GM21390 (cell line): ENCODE measurements at regions not wholly inside any gene's neighbourhood (a gene's known extent, or its start where the extent isn't known, plus 50 kb on each side); places are given as distances from the start of the nearest gene placed in this dataset.
"Not testable (repeated sequence)": the region's sequence is repeated elsewhere in the genome, so short reads cannot be mapped to it uniquely, and the experiment has no call there.

ENCODE experiments used
- ATAC-seq: cut with Tn5 transposase; IDR thresholded peaks from one replicate; pipeline ENCODE4 v1.9.1; 2021; ENCODE audit not compliant: unreplicated experiment

DNA sequence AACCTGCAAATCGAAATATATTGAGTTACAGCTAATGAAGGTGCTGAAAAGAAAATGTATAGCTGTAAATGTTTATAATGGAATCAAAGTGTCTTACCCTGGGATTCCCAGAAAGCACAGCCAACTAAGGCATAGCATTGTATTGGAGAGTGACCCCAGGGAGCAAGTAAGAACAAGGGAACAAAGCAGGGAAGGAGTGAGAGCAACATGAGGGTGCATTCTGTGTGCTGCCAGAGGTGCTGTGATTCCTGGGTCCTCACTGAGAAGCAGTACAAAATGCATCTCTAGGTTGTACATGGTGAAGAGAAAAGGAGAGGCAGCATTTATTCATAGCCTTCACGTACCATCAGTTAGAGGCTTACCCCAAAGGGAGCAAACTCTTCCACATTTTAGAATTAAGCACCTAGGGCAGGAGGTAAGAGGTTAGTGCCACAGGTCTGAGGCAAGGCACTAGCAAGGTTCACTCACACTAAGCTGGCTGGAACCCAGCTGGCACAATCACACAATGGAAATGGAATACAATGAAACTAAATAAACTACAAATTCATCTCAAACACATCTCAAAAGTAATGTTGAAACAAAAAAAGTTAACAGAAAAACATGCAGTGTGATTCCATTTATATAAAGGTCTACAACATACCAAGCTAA, 151.5 kb upstream of the C2CD4B start:
- no peak for ATAC-seq

DNA sequence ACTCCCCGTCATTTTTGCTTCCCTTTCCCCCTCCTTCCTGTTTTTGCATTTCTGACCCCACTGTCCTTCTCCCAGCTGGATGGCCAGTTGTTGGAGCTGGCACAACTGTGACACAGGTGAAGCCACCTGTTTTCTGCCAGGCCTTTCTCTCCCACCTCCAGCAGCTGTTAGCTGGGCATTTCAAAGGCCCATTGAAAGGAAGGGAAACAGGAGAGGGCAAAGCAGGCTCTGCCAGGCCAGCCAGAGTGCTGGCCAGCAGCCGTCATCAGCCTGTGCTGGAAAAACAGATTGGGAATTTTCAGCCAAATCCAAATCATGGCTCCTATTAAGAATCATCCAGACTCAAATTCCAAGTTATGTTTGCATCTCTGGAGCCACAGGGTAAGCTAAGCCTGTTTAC, 155.2 kb upstream of the C2CD4B start:
- no peak for ATAC-seq

DNA sequence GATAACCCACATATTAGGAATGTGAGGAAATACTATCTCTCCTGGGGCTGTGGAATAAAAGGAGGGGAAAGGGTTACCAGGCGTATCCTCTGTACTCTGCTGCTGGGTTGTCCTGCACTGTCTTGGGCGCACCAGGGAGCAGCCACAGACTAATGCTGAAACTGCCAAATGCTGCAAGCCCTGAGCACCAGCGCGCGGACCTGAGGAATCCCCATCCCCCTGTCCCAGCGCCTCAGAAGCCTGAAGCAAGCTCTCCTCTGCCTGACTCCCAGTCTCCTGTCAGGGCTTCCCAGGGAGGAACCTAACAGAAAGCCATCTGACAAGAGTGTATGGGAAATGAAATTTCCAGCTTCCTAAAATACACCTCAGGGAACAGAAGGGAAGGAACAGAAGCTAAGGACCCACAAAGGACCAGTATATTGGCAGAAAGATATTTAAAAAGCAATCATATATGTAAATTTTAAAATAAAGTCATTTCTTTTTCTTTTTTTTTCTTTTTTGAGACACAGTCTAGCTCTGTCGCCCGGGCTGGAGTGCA, 158.3 kb upstream of the C2CD4B start:
- no peak for ATAC-seq

DNA sequence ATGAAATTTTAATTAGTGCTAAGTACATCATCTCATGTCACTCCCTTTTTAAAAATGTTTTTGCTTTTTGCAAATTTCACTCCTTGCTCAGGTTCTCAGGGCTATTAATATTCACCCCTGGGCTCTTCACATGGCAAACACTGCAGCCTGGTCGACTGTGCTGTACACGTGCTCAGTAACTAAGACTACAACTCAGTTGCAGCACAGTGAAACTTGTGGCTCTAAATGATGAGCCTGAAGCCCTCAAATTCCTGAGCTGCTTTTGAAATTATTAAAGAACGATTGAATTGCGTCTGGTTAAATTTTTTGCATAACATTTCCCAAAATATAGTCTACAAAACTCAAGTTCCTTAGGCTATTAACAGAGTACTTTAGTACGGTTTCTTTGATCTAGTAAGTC, 159.3 kb upstream of the C2CD4B start:
- ATAC-seq, result no peak

DNA sequence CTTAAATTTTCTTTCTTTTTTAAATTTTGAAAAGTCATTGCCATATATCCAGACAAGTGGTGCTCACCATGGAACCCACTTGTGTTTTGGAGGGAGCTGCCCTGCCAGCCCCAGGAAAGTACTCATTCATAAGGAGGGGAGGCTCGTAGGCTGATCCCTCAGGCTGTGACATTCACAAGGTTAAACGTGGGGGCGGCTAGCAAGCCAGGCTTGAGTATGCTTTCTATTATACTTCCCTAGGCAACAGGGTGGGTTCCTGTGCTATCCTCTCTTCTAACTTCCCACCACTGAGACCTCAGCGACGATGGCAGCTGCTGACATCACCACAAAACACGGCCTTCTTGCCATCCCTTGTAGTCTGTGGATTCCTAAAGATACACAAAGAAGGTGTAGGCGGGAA, 160.5 kb upstream of the C2CD4B start:
- ATAC-seq, result no peak

DNA sequence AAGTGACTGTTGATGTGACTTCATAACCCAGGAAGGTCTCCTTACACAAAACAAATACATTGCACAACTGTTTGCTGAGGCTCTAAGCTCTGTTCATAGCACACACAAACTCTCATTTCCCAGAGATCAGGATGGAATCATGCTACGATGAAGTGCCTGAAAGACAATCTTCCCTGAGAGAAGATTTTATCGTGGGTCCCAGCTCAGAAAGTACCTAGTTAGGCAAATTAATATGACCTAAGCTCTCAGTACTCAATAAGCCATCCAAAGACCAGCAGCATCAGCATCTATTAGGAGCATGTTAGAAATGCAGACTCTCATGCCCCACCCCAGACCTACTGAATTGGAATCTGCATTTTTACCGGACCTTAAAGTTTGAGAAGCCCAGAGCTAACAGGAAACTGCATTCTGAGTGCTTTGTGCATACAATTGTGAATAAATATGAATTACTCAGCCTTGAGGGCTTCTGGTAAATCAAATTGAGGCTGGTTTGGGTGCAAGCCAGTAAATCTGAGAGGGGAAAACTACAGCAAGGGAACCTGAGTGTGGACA, 161.5 kb upstream of the C2CD4B start:
- ATAC-seq, result no peak

DNA sequence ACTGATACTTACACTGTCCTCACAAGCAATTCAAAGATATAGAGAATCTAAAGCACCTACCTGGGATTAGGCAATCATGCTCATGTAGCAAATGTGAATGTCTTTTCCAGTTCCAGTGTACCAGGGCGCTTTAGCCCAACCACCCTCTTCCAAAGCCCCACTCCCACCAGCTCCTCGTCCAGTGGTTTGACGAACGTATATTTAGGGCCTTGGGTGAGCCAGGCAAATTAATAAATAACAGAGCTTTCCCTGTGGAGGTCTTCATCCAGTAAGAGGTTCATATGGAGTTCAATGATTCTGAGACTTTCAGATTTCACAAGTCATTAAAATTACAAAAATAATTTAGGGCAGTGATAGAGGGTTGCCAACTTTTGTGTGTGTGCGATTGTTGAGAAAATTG, 162.3 kb upstream of the C2CD4B start:
- ATAC-seq, result no peak

DNA sequence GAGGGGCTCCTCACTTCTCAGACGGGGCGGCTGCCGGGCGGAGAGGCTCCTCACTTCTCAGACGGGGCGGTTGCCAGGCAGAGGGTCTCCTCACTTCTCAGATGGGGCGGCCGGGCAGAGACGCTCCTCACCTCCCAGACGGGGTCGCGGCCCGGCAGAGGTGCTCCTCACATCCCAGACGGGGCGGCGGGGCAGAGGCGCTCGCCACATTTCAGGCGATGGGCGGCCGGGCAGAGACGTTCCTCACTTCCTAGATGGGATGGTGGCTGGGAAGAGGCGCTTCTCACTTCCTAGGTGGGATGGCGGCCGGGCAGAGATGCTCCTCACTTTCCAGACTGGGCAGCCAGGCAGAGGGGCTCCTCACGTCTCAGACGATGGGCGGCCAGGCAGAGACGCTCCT, 167.4 kb upstream of the C2CD4B start:
- not testable (repeated sequence) for ATAC-seq

DNA sequence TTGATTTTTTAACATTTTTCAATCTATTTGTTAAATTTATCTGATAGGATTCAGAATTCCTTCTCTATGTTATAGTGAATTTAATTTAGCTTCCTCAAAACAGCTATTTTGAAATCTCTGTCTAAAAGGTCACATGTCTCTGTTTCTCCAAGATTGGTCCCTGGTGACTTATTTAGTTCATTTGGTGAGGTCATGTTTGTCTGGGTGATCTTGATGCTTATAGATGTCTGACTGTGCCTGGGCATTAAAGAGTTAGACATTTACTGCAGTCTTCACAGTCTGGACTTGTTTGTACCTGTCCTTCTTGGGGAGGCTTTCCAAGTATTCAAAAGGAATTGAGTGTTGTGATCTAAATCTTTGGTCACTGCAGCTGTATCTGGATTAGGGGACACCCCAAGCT, 169.5 kb upstream of the C2CD4B start:
- ATAC-seq, result no peak

DNA sequence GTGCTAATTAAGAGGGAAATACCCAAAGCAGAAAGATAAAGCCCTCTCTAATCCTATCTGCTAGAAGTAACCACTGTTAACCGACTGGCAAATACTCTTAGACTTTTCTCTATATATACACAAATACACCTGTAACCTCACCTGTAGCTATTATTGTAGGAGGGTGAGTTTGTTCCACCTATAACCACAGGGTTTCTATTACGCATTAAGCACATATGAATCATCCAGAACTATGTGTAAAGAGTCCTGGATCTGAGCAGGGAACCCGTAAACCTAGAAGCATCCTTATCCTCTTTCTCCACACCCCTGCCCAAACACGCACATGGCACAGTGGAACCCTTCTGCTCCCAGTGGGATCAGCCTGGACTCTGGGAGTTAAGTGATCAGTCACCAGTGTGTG, 172.8 kb upstream of the C2CD4B start:
- no peak for ATAC-seq

DNA sequence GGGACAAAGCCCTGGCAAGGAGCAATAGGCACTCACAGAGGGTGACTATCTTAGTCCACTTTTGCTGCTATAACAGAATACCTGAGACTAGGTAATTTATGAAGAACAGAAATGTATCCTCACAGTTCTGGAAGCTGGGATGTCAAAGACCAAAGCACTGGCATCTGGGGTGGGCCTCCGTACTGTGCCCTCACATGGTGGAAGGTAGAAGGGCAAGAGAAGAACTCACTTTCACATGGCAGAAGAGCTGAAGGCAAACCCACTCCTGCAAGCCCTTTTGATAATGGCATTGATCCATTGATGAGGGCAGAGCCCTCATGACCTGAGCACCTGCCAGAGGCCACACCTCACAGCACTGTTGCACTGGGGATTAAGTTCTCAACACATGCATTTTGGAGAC, 173.4 kb upstream of the C2CD4B start:
- no peak for ATAC-seq

DNA sequence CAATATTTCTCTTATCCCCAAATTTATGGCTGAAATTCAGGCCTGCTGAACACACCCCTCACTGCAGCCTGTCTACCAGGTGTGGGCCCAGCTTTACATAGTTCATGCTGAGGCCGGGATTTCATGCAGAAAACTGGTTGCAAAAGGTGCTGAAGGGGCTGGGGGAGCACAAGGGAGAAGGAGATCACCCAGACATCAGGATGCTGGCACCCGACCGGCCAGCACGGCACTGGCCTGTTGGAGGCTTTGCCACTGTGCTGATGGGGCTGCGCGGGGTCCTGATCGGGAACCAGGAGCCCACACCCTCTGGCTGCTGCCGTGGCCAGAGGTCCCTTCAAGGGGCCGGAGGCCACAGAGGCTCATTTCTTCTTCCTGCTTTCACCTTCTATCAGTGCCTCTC, 177.9 kb upstream of the C2CD4B start:
- no peak for ATAC-seq

DNA sequence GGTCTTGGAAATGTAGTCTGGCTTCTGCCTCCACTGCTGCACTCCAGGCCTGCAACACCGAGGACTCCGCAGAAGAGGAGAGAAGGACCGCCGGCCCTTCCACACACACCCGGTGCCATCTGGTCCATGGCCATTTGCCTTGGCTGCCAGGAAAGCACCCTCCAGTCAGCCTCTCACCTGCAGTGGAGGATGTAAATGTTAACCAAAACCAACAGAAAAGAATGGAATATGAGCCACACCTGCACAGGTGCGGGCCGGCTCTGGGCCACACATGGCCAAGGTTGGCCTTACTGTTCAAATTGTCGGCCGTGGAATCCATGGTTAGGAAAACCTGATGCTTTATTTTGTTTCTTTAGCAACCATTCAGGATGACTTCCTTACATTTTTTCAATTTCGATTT, 178.3 kb upstream of the C2CD4B start:
- ATAC-seq, result no peak

DNA sequence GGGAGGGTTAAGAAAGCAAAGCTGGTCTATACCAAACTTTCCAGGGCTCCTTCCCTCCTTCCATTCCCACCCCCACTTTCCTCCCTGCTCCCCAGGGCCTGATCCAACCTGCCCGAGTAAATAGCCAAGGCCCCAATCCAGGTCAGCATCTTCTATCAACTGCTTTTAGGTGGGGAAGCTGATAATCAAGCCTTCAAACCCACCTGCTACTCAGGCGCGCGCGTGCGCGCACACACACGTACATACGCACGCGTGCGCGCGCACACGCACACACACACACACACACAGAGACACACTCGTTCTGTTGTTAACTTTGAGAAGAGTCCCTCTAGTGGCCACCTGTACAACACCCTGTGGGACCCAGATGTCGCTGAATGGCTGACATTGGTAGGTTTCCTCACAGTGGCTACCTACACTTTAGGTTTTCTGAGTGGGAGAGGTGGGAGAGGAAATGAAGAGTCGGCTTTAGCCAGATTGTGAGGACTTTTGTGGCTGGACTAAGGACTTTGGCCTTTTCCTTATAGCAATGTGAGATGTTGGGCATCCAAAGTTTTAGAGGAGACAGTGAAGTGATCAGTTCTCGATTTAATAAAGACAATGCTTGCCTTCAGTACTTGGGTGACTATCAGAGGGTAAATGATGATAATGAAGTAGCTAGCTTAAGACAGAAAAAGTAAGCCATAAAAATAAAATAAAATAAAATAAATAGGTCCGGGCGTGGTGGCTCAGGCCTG, 179.9 kb upstream of the C2CD4B start:
- peak; percentile 63 for ATAC-seq

DNA sequence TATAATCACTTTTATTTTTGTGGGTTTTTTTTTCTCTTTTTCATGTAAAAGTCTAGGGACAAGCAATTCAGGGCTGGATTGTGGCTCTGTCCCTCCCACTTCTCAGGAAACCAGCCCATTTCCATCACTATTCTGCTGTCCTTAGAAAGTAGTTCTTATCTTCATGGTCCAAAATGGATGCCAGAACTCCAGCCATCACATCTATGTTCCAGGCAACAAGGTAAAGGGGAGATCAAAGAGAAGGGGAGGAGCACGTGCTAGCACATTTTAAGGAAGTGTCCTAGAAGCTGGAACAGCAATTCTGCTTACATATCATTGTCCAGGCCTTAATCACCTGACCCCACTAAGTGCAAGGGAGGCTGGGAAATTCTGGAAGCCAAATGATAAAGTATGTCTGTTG, 181.1 kb upstream of the C2CD4B start:
- ATAC-seq, result no peak

DNA sequence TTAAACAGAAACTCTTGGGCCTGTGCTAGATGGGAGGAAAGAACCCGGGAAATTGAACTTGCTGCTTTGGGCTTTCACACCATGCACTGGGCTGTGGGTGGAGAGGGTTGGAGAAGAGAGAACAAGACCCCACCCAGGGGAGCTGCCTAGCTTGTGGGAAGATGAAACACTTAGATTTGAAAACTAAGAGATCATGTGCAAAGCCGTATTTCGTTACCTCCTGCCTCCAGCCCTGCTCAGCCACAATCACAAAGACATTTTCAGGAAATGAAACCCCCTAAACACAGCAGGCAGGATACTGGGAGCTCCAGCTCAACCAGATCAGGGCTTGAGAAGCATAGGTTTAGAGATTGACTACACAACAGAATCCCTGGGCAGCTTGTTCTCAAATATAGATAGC, 183.0 kb upstream of the C2CD4B start:
- no peak for ATAC-seq

DNA sequence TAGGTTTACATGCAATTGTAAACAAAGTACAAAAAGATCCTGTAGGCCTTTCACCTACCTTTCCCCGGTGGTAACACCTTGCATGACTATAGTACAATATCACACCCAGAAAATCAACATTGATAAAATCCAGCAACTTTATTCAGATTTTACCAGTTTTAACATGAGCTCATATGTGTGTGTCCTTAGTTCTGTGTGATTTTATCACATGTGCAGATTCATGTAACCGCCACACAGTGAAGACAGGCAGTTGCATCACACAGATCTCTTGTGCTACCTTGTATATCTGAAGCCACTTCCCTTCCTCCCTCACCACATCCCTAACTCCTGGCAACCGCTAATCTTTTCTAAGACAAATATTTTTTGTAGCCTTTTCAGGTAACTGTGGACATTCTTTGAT, 183.5 kb upstream of the C2CD4B start:
- no peak for ATAC-seq

DNA sequence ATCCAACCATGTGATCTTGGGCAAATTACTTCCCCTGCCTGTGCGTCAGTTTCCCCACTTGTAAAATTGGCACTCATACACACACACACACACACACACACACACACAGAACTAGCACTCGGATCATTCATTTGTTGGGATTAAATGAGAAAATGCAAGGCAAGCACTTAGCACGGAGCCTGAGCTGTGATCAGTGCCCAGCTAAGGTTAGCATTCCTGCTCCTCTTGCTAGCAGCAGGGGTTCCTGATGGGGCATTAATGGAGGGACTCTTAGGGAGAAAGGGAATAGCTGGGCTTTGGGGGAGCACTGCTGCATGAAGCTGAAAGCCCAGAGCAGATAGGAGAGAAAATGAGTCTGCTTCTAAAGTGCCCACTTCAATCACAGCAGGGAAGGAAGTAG, 187.7 kb upstream of the C2CD4B start:
- ATAC-seq, result no peak

DNA sequence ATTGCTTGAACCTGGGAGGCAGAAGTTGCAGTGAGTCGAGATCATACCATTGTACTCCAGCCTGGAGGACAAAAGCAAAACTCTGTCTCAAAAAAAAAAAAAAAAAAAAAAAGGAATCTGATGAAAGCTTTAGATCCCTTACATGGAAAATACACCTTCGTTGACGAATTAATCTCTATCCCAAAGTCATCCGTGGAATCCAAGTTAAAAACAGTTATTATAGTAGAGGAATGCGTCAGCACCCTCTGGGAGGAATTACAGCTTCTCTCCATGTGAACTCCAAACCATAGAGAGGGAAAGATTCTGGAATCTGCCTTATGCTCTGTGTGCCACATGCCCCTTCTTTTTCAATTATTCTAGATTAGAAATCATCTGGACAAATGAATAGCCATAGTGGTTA, 192.3 kb upstream of the C2CD4B start:
- ATAC-seq, result no peak

DNA sequence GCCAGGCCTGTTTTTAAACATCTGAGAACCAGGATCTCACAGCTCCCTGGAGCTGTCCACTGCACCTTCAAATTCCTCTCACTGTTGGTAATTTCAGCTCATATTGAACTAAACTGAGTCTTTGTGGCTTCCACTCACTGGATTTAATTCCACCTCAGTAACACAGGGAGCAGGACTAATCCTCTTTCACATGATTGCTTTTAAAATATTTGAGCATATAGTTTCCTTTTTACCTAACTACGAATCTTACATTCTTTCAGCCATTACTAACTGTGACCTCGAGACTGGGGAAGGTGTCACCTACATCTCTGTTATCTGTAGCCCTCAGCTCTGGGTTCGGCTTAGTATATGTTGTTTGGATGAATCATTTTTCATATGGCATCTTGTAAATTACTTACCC, 194.3 kb upstream of the C2CD4B start:
- ATAC-seq, result no peak

DNA sequence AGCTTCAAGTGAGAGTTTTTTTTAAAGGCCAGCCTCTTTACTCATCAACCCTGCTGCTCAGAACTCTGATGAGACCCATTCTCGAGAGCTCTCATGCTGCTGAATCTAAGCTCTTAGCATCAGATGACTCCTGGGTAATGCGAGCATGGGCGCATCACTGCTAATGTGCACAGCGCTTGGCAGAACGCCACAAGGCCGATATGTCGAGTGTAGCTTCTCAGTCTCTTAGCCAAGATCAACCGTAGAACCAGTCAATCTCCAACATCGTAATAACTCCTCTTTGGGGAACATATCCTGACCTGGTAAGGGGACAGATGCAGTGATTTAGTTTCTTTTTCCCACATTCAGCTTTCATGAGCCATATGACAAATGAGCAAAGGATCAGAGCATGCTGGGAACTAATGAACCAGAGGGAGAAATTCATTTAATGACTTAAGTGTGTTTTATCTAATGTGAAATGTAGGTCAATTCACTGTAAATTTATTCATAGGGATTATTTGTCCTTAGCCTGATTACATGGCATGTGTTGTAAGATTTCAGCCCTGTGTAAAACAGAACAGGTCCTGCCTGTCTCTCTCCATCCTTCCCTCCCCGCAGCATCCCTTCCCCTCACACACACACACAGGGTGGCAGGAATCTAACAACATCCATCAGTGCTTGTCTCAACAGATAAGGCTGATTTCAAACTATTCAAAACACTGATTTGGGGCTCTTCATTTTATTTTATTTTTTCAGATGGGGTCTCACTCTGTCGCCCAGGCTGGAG, 195.4 kb upstream of the C2CD4B start:
- ATAC-seq, result no peak

DNA sequence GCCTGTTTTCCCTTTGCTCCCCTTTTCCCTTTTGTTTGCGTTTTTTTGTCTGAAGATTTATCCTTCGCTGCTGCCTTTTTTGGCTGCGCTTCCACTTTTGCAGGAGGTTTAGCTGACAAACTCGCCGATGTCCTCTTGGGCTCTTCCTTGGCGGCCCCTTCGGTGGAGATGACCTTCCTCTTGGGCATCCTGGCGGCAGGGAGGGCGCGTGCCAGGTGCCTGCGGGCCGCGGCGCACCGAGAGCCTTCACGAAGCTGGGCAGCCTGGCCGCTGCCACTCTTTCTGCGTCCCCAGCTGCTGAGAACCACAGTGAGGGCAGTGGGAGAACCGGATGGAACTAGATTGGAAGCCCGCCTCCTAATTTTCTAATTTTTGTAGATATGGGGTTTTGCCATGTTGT, 197.1 kb upstream of the C2CD4B start:
- no peak for ATAC-seq
